Omental fat pad (tissue), 3 donors: ENCODE measurements at regions not wholly inside any gene's neighbourhood (a gene's known extent, or its start where the extent isn't known, plus 50 kb on each side); places are given as distances from the start of the nearest gene placed in this dataset.

Experiments used
- ATAC-seq: fragments of 150-250 bp; one replicate; pipeline ENCODE4 v1.9.1; 2016; ENCODE audit warnings: mild to moderate bottlenecking, moderate library complexity; ENCODE audit not compliant: low FRiP score
- DNase-seq: peaks from one replicate; pipeline ENCODE4 v3.0.0-alpha.2; 2019; ENCODE audit warnings: low spot score
- CTCF ChIP-seq, 3 donors: fragments of 450-650 bp; IDR thresholded peaks; one replicate each; pipeline ENCODE4 v1.5.1; 2016 to 2017; ENCODE audit warnings: antibody characterized with exemption in 3 of 3, mild to moderate bottlenecking in 3 of 3, moderate library complexity in 2 of 3

DNA sequence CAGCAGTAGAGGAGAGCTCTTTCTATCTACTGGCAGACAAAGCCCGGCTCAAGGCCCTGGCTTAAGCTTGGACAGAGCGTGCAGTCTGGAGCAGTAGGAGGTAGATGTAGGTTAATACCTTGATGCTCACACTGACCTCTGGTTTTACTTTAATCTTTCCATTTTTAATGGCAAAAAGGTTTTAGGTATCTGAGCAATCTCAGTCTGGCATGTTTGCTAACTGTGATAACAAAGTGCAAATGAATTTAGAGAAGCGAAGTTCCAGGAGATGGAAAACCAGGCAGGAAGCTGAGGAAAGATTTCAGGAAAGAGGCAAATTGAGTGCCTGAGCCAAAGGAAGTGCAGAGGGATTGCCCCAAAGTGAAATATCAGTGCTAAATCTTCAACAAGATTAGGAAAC lies 356.6 kb downstream of the FOXO1 start:
- TF ChIP-seq CTCF (IDR thresholded peaks at IDR 0.05), result no peak
- DNase-seq (no peak), ATAC-seq (no peak)

GRCh38 chr13:40311356-40312101 lies 354.9 kb downstream of the FOXO1 start:
- DNase-seq (no peak), ATAC-seq (no peak)
- no peak for TF ChIP-seq CTCF (IDR thresholded peaks at IDR 0.05)

DNA sequence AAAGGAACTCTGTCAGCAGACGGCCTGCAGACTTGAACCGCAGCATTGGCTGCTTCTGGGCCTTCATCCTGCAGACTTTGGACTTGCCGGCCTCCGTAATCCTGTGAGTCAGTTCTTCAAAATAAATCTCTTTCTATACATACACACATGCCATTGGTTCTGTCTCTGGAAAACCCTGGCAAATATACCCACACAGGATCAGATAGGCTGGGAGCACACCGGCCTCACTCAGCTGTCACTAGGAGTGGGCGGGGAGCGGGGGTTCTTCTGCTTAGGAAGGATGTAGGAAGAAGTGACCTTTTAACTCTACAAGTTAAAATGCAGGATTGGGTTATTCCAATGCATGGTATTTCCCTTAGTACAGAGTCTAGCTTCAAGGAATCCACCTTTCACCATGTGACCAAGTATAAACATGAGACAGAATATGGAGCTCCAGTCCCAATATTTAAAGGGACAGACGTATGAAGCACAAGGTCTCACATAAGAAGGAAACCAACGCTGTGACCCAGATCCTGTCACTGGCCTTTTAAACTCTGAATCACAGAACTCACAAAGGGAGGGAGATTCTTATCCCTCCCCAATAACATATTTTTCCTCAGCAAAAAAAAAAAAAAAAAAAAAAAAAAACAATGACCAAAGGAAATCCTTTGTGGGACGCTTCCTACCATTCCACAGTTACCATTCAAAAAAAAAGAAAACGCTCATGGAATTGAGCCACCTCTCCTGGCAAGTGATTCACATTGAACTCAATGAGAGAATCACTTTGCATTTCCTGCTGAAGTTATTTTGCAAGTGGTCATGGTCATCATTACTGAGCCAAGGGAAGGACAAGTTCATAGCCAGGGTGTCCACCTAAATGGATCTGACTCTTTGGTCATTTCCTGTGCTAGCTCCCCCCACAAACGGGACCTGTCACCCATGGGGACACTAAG lies 352.9 kb downstream of the FOXO1 start:
- DNase-seq (no peak), ATAC-seq (peak; percentile 14)
- no peak for TF ChIP-seq CTCF (IDR thresholded peaks at IDR 0.05)

- DNase-seq, result no peak
- ATAC-seq, result no peak
- no peak for TF ChIP-seq CTCF (IDR thresholded peaks at IDR 0.05)
These were observed 350.9 kb downstream of the FOXO1 start for GRCh38 chr13:40315416-40316064.

- TF ChIP-seq CTCF (IDR thresholded peaks at IDR 0.05), result no peak
- ATAC-seq (no peak), DNase-seq (no peak)
These were observed 350.1 kb downstream of the FOXO1 start for GRCh38 chr13:40316301-40316700.

DNA sequence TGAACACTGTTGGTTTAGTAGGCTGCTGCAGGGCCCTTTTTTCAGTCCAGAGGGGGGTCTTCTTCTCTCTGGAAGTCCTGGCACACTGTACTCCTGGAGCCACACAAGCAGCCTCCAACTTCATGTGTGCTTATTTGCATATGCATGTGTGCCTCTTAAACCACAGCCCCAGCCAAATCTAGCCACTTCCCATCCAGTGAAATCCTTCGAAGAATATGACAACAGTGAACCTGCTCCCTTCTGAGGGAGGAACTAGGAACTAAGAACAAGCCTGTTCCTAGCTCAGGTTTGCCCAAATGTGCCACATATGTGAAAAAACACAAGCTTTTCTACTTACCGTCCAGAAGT lies 348.5 kb downstream of the FOXO1 start:
- ATAC-seq (no peak), DNase-seq (no peak)
- no peak for TF ChIP-seq CTCF (IDR thresholded peaks at IDR 0.05)
